H1 (cell line): ENCODE measurements at regions not wholly inside any gene's neighbourhood (a gene's known extent, or its start where the extent isn't known, plus 50 kb on each side); places are given as distances from the start of the nearest gene placed in this dataset.

Experiments used
- ASH2L ChIP-seq: fragments of 200-600, 300-600 bp; sonication (generic); IDR thresholded peaks from one replicate; pipeline ENCODE4 v1.7.1; 2017; ENCODE audit warnings: low read length
- CHD2 ChIP-seq: IDR thresholded peaks from 2 replicates; pipeline ENCODE4 v1.6.1; 2012; ENCODE audit warnings: low read length, improper control_type of control experiment
- POLR2A ChIP-seq, 2 experiments: IDR thresholded peaks; 1 replicate in 1 of 2; 2 replicates in 1 of 2; pipeline ENCODE4 v1.6.1; 2011; ENCODE audit warnings: low read depth in 2 of 2, low read length in 2 of 2, mild to moderate bottlenecking in 2 of 2; ENCODE audit errors: control extremely low read depth in 1 of 2
- POLR2AphosphoS5 ChIP-seq: IDR thresholded peaks from 2 replicates; pipeline ENCODE4 v1.6.1; 2011; ENCODE audit warnings: low read depth, low read length

GRCh38 chr4:179823342-179823741, 2381.1 kb upstream of the AGA start:
- TF ChIP-seq ASH2L (no peak), CHD2 (no peak), POLR2AphosphoS5 (no peak), POLR2A (IDR thresholded peaks at IDR 0.05; ENCODE audit: control extremely low read depth in 1 of 2, low read depth in 2 of 2, low read length in 2 of 2) (no peak)
